Gastroesophageal sphincter (tissue), 3 donors: ENCODE measurements at regions not wholly inside any gene's neighbourhood (a gene's known extent, or its start where the extent isn't known, plus 50 kb on each side); places are given as distances from the start of the nearest gene placed in this dataset.

Experiments used
- EP300 ChIP-seq: sonication (generic); formaldehyde crosslinking; IDR thresholded peaks from one replicate; pipeline ENCODE4 v1.6.1; 2017; ENCODE audit warnings: antibody characterized with exemption, mild to moderate bottlenecking
- POLR2A ChIP-seq, 2 donors: fragments of 450-650 bp; IDR thresholded peaks; one replicate each; pipeline ENCODE4 v1.6.1; 2017; ENCODE audit warnings: antibody characterized with exemption in 2 of 2, mild to moderate bottlenecking in 2 of 2, moderate library complexity in 1 of 2
- TF ChIP-seq, protein P1 (sequence below), 4 experiments: fragments of 200-600 bp in 2 of 4; fragments of 450-650 bp in 2 of 4; sonication (generic) in 1 of 4; IDR thresholded peaks; one replicate each; pipeline ENCODE4 v1.5.1; 2017 to 2019; ENCODE audit warnings: antibody characterized with exemption in 4 of 4, mild to moderate bottlenecking in 2 of 4, moderate library complexity in 2 of 4

DNA sequence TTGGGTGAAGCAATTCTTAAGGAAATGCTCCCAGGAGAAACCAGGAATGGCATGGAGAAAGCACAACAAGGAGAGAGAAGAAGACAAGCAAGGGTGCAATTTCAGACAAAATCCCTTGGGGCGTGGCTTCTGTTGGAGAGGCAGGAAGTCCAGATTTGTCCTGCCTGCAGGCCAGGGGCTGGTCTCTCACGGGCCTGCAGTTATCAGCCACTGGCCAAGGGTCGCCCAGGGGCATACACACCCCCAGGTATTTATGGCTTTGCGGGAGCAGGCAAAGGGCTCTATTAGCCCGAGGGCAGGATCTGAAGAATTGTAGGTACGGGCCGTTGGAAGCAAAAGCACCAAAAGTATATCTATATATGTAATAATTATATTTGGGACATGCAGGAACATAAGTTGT is 87.7 kb downstream of the IYD start:
- TF ChIP-seq, protein P1, sequence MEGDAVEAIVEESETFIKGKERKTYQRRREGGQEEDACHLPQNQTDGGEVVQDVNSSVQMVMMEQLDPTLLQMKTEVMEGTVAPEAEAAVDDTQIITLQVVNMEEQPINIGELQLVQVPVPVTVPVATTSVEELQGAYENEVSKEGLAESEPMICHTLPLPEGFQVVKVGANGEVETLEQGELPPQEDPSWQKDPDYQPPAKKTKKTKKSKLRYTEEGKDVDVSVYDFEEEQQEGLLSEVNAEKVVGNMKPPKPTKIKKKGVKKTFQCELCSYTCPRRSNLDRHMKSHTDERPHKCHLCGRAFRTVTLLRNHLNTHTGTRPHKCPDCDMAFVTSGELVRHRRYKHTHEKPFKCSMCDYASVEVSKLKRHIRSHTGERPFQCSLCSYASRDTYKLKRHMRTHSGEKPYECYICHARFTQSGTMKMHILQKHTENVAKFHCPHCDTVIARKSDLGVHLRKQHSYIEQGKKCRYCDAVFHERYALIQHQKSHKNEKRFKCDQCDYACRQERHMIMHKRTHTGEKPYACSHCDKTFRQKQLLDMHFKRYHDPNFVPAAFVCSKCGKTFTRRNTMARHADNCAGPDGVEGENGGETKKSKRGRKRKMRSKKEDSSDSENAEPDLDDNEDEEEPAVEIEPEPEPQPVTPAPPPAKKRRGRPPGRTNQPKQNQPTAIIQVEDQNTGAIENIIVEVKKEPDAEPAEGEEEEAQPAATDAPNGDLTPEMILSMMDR (IDR thresholded peaks at IDR 0.05): no peak
- TF ChIP-seq POLR2A (IDR thresholded peaks at IDR 0.05) (no peak), EP300 (no peak)
